ENCODE measurements at regions not wholly inside any gene's neighbourhood (a gene's known extent, or its start where the extent isn't known, plus 50 kb on each side); places are given as distances from the start of the nearest gene placed in this dataset.
"Not testable (repeated sequence)": the region's sequence is repeated elsewhere in the genome, so short reads cannot be mapped to it uniquely, and the experiment has no call there.

GRCh38 chr7:118956285-118956684, 731.8 kb downstream of the ANKRD7 start:
- DNase-seq, result not testable (repeated sequence)

GRCh38 chr7:118969370-118969769, 744.9 kb downstream of the ANKRD7 start:
- no peak for DNase-seq

- DNase-seq, result no peak
Measured at GRCh38 chr7:118971706-118972105, 747.2 kb downstream of the ANKRD7 start.

- no peak for DNase-seq
Measured at GRCh38 chr7:118974836-118975235, 750.3 kb downstream of the ANKRD7 start.

GRCh38 chr7:118995350-118995749, 770.8 kb downstream of the ANKRD7 start:
- DNase-seq, result no peak

- DNase-seq, result no peak
Measured at GRCh38 chr7:119007236-119007635, 782.7 kb downstream of the ANKRD7 start.

GRCh38 chr7:119010635-119011034, 786.1 kb downstream of the ANKRD7 start:
- DNase-seq, result no peak

GRCh38 chr7:119026391-119026790, 801.9 kb downstream of the ANKRD7 start:
- peak; percentile 59 for DNase-seq

- no peak for DNase-seq
Measured at GRCh38 chr7:119028736-119029135, 804.2 kb downstream of the ANKRD7 start.

GRCh38 chr7:119032136-119032535, 807.6 kb downstream of the ANKRD7 start:
- DNase-seq, result not testable (repeated sequence)

- DNase-seq, result no peak
Measured at GRCh38 chr7:119033641-119034040, 809.1 kb downstream of the ANKRD7 start.

GRCh38 chr7:119037941-119038340, 813.4 kb downstream of the ANKRD7 start:
- no peak for DNase-seq

- no peak for DNase-seq
Measured at GRCh38 chr7:119046068-119046467, 821.6 kb downstream of the ANKRD7 start.

GRCh38 chr7:119065966-119066365, 841.5 kb downstream of the ANKRD7 start:
- DNase-seq, result peak; percentile 48

GRCh38 chr7:119086026-119086425, 861.5 kb downstream of the ANKRD7 start:
- DNase-seq, result no peak

GRCh38 chr7:119090851-119091250, 866.3 kb downstream of the ANKRD7 start:
- no peak for DNase-seq

GRCh38 chr7:119096683-119097082, 872.2 kb downstream of the ANKRD7 start:
- DNase-seq, result no peak

GRCh38 chr7:119100611-119101258, 876.2 kb downstream of the ANKRD7 start:
- DNase-seq, result not testable (repeated sequence)

- no peak for DNase-seq
Measured at GRCh38 chr7:119102291-119102690, 877.8 kb downstream of the ANKRD7 start.

- no peak for DNase-seq
Measured at GRCh38 chr7:119105381-119105780, 880.9 kb downstream of the ANKRD7 start.

GRCh38 chr7:119123326-119123725, 898.8 kb downstream of the ANKRD7 start:
- DNase-seq, result no peak

- DNase-seq, result no peak
Measured at GRCh38 chr7:119127706-119128105, 903.2 kb downstream of the ANKRD7 start.

- DNase-seq, result no peak
Measured at GRCh38 chr7:119132436-119132835, 907.9 kb downstream of the ANKRD7 start.

GRCh38 chr7:119167431-119167830, 942.9 kb downstream of the ANKRD7 start:
- no peak for DNase-seq

- no peak for DNase-seq
Measured at GRCh38 chr7:119172043-119172442, 947.5 kb downstream of the ANKRD7 start.
